ENCODE measurements at regions not wholly inside any gene's neighbourhood (a gene's known extent, or its start where the extent isn't known, plus 50 kb on each side); places are given as distances from the start of the nearest gene placed in this dataset.

GRCh38 chr9:82546136-82546535 lies 516.8 kb downstream of the RASEF start:
- TF ChIP-seq MZF1 (tag by site-specific recombination; IDR thresholded peaks at IDR 0.05; ENCODE audit: borderline replicate concordance): no peak
- TF ChIP-seq ZNF792 (tag by site-specific recombination; IDR thresholded peaks at IDR 0.05): no peak
- TF ChIP-seq ZNF843 (tag by site-specific recombination; IDR thresholded peaks at IDR 0.05): no peak
- TF ChIP-seq ZSCAN30 (tag by site-specific recombination; IDR thresholded peaks at IDR 0.05): no peak
